ENCODE measurements at regions not wholly inside any gene's neighbourhood (a gene's known extent, or its start where the extent isn't known, plus 50 kb on each side); places are given as distances from the start of the nearest gene placed in this dataset.
A peak's percentile ranks its signal among the peaks of the same experiment; 100 is the strongest.

- H3K4me1 ChIP-seq (ENCODE audit: control insufficient read depth, insufficient read depth, low read length), result peaks cover 6% of the 10 kb centered on the region
- no peaks in the 10 kb centered on the region for H3K27me3 ChIP-seq (replicated peaks; ENCODE audit: control insufficient read depth, insufficient read depth, low read length)
- no peak for DNase-seq (ENCODE audit: low read depth)
- no peak overlapping the region for H3K9ac ChIP-seq (ENCODE audit: low read length)
- no peak overlapping the region for H3K4me3 ChIP-seq (ENCODE audit: low read length)
- no peaks in the 10 kb centered on the region for H3K36me3 ChIP-seq (ENCODE audit: control insufficient read depth, insufficient read depth, low read length, severe bottlenecking)
- no peaks in the 10 kb centered on the region for H3K9me3 ChIP-seq (ENCODE audit: control insufficient read depth, low read length)
Observed at GRCh38 chr1:87806379-87807094, 477.9 kb downstream of the LMO4 start.

- Histone ChIP-seq H3K9ac (ENCODE audit: low read length) (no peak overlapping the region), H3K4me3 (ENCODE audit: low read length) (no peak overlapping the region), H3K4me1 (ENCODE audit: control insufficient read depth, insufficient read depth, low read length) (peaks cover 6% of the 10 kb centered on the region), H3K27me3 (replicated peaks; ENCODE audit: control insufficient read depth, insufficient read depth, low read length) (no peaks in the 10 kb centered on the region), H3K36me3 (ENCODE audit: control insufficient read depth, insufficient read depth, low read length, severe bottlenecking) (no peaks in the 10 kb centered on the region), H3K9me3 (ENCODE audit: control insufficient read depth, low read length) (no peaks in the 10 kb centered on the region)
- DNase-seq (ENCODE audit: low read depth), result no peak
Observed at GRCh38 chr1:87810166-87810565, 481.5 kb downstream of the LMO4 start.

- Histone ChIP-seq H3K9me3 (ENCODE audit: control insufficient read depth, low read length) (no peaks in the 10 kb centered on the region), H3K4me1 (ENCODE audit: control insufficient read depth, insufficient read depth, low read length) (no peaks in the 10 kb centered on the region), H3K9ac (ENCODE audit: low read length) (no peak overlapping the region), H3K36me3 (ENCODE audit: control insufficient read depth, insufficient read depth, low read length, severe bottlenecking) (no peaks in the 10 kb centered on the region), H3K27me3 (replicated peaks; ENCODE audit: control insufficient read depth, insufficient read depth, low read length) (no peaks in the 10 kb centered on the region), H3K4me3 (ENCODE audit: low read length) (no peak overlapping the region)
- no peak for DNase-seq (ENCODE audit: low read depth)
Observed at GRCh38 chr1:87812871-87813577, 484.3 kb downstream of the LMO4 start.

GRCh38 chr1:87814573-87814972 is 485.9 kb downstream of the LMO4 start:
- no peak for DNase-seq (ENCODE audit: low read depth)
- Histone ChIP-seq H3K9me3 (ENCODE audit: control insufficient read depth, low read length) (no peaks in the 10 kb centered on the region), H3K36me3 (ENCODE audit: control insufficient read depth, insufficient read depth, low read length, severe bottlenecking) (no peaks in the 10 kb centered on the region), H3K4me1 (ENCODE audit: control insufficient read depth, insufficient read depth, low read length) (no peaks in the 10 kb centered on the region), H3K4me3 (ENCODE audit: low read length) (no peak overlapping the region), H3K27me3 (replicated peaks; ENCODE audit: control insufficient read depth, insufficient read depth, low read length) (no peaks in the 10 kb centered on the region), H3K9ac (ENCODE audit: low read length) (no peak overlapping the region)

GRCh38 chr1:87816646-87817045 is 488.0 kb downstream of the LMO4 start:
- H3K4me1 ChIP-seq (ENCODE audit: control insufficient read depth, insufficient read depth, low read length), result no peaks in the 10 kb centered on the region
- DNase-seq (ENCODE audit: low read depth), result no peak

GRCh38 chr1:87820668-87821334 is 492.1 kb downstream of the LMO4 start:
- DNase-seq (ENCODE audit: low read depth), result no peak
- Histone ChIP-seq H3K36me3 (ENCODE audit: control insufficient read depth, insufficient read depth, low read length, severe bottlenecking) (no peaks in the 10 kb centered on the region), H3K27me3 (replicated peaks; ENCODE audit: control insufficient read depth, insufficient read depth, low read length) (no peaks in the 10 kb centered on the region), H3K4me1 (ENCODE audit: control insufficient read depth, insufficient read depth, low read length) (no peaks in the 10 kb centered on the region), H3K4me3 (ENCODE audit: low read length) (no peak overlapping the region), H3K9me3 (ENCODE audit: control insufficient read depth, low read length) (no peaks in the 10 kb centered on the region), H3K9ac (ENCODE audit: low read length) (no peak overlapping the region)

More at GRCh38 chr1:87816646-87817045, 488.0 kb downstream of the LMO4 start:
- no peak overlapping the region for H3K9ac ChIP-seq (ENCODE audit: low read length)
- no peak overlapping the region for H3K4me3 ChIP-seq (ENCODE audit: low read length)
- H3K27me3 ChIP-seq (replicated peaks; ENCODE audit: control insufficient read depth, insufficient read depth, low read length), result no peaks in the 10 kb centered on the region
- H3K9me3 ChIP-seq (ENCODE audit: control insufficient read depth, low read length), result no peaks in the 10 kb centered on the region
- no peaks in the 10 kb centered on the region for H3K36me3 ChIP-seq (ENCODE audit: control insufficient read depth, insufficient read depth, low read length, severe bottlenecking)

GRCh38 chr1:87821335-87821697 is 492.6 kb downstream of the LMO4 start:
- no peak overlapping the region for H3K9ac ChIP-seq (ENCODE audit: low read length)
- peaks cover 2% of the 10 kb centered on the region for H3K4me1 ChIP-seq (ENCODE audit: control insufficient read depth, insufficient read depth, low read length)
- H3K36me3 ChIP-seq (ENCODE audit: control insufficient read depth, insufficient read depth, low read length, severe bottlenecking), result no peaks in the 10 kb centered on the region
- H3K9me3 ChIP-seq (ENCODE audit: control insufficient read depth, low read length), result no peaks in the 10 kb centered on the region
- no peak overlapping the region for H3K4me3 ChIP-seq (ENCODE audit: low read length)
- no peak for DNase-seq (ENCODE audit: low read depth)
- no peaks in the 10 kb centered on the region for H3K27me3 ChIP-seq (replicated peaks; ENCODE audit: control insufficient read depth, insufficient read depth, low read length)

GRCh38 chr1:87826681-87827251 is 498.1 kb downstream of the LMO4 start:
- H3K36me3 ChIP-seq (ENCODE audit: control insufficient read depth, insufficient read depth, low read length, severe bottlenecking), result no peaks in the 10 kb centered on the region
- peaks cover 13% of the 10 kb centered on the region for H3K4me1 ChIP-seq (ENCODE audit: control insufficient read depth, insufficient read depth, low read length)
- peak; percentile 83 for DNase-seq (ENCODE audit: low read depth)
- H3K27me3 ChIP-seq (replicated peaks; ENCODE audit: control insufficient read depth, insufficient read depth, low read length), result no peaks in the 10 kb centered on the region
- H3K4me3 ChIP-seq (ENCODE audit: low read length), result peak overlapping the region; percentile 85
- peak overlapping the region; percentile 79 for H3K9ac ChIP-seq (ENCODE audit: low read length)
- no peaks in the 10 kb centered on the region for H3K9me3 ChIP-seq (ENCODE audit: control insufficient read depth, low read length)

GRCh38 chr1:87829360-87829759 is 500.7 kb downstream of the LMO4 start:
- no peaks in the 10 kb centered on the region for H3K27me3 ChIP-seq (replicated peaks; ENCODE audit: control insufficient read depth, insufficient read depth, low read length)
- no peaks in the 10 kb centered on the region for H3K36me3 ChIP-seq (ENCODE audit: control insufficient read depth, insufficient read depth, low read length, severe bottlenecking)
- H3K4me3 ChIP-seq (ENCODE audit: low read length), result no peak overlapping the region
- no peaks in the 10 kb centered on the region for H3K9me3 ChIP-seq (ENCODE audit: control insufficient read depth, low read length)
- no peak for DNase-seq (ENCODE audit: low read depth)
- H3K9ac ChIP-seq (ENCODE audit: low read length), result no peak overlapping the region
- H3K4me1 ChIP-seq (ENCODE audit: control insufficient read depth, insufficient read depth, low read length), result peaks cover 29% of the 10 kb centered on the region

GRCh38 chr1:87830432-87830978 is 501.8 kb downstream of the LMO4 start:
- no peak overlapping the region for H3K4me3 ChIP-seq (ENCODE audit: low read length)
- H3K36me3 ChIP-seq (ENCODE audit: control insufficient read depth, insufficient read depth, low read length, severe bottlenecking), result no peaks in the 10 kb centered on the region
- no peak for DNase-seq (ENCODE audit: low read depth)
- H3K4me1 ChIP-seq (ENCODE audit: control insufficient read depth, insufficient read depth, low read length), result peaks cover 29% of the 10 kb centered on the region
- H3K27me3 ChIP-seq (replicated peaks; ENCODE audit: control insufficient read depth, insufficient read depth, low read length), result no peaks in the 10 kb centered on the region
- no peaks in the 10 kb centered on the region for H3K9me3 ChIP-seq (ENCODE audit: control insufficient read depth, low read length)
- H3K9ac ChIP-seq (ENCODE audit: low read length), result no peak overlapping the region

- DNase-seq (ENCODE audit: low read depth), result no peak
- H3K36me3 ChIP-seq (ENCODE audit: control insufficient read depth, insufficient read depth, low read length, severe bottlenecking), result no peaks in the 10 kb centered on the region
- peak overlapping the region; percentile 57 for H3K4me3 ChIP-seq (ENCODE audit: low read length)
- no peaks in the 10 kb centered on the region for H3K9me3 ChIP-seq (ENCODE audit: control insufficient read depth, low read length)
- peaks cover 16% of the 10 kb centered on the region for H3K4me1 ChIP-seq (ENCODE audit: control insufficient read depth, insufficient read depth, low read length)
- H3K27me3 ChIP-seq (replicated peaks; ENCODE audit: control insufficient read depth, insufficient read depth, low read length), result no peaks in the 10 kb centered on the region
- no peak overlapping the region for H3K9ac ChIP-seq (ENCODE audit: low read length)
Observed at GRCh38 chr1:87833166-87833565, 504.5 kb downstream of the LMO4 start.
